IMR-90 (cell line): ENCODE measurements at regions not wholly inside any gene's neighbourhood (a gene's known extent, or its start where the extent isn't known, plus 50 kb on each side); places are given as distances from the start of the nearest gene placed in this dataset.

Experiments
- ATAC-seq: fragments of 200-7000 bp; cut with Tn5 transposase; 2 replicates; pipeline ENCODE4 v1.9.1; 2020; ENCODE audit warnings: low read depth, mild to moderate bottlenecking, moderate library complexity
- BruUV-seq: library from RNA; stranded (reverse); fragments of 400-500 nt; replicated peaks from 2 replicates; lab custom pipeline; 2021; lab: Mats Ljungman, UMichigan
- CTCF ChIA-PET: fragments of 300-600 bp; formaldehyde crosslinking; extraction: SDS; loops from one replicate; lab custom pipeline; 2021; ENCODE audit warnings: antibody characterized with exemption; lab: Yijun Ruan, JAX
- POLR2A ChIA-PET: fragments of 300-600 bp; sonication (Branson Sonifier 250); formaldehyde crosslinking; loops from one replicate; lab custom pipeline; 2022; ENCODE audit warnings: antibody characterized with exemption; ENCODE audit not compliant: unreplicated experiment; lab: Charles Lee
- DNase-seq: peaks from one replicate; pipeline ENCODE4 v3.0.0; 2013
- H2AFZ ChIP-seq: replicated peaks from 2 replicates; pipeline ENCODE3; 2013; ENCODE audit warnings: low read length, mild to moderate bottlenecking; ENCODE audit not compliant: poor library complexity
- H2AK5ac ChIP-seq: 2 replicates; pipeline ENCODE4 v1.6.1; 2013; ENCODE audit warnings: low read depth, low read length, inconsistent platforms
- H2AK9ac ChIP-seq: replicated peaks from 2 replicates; pipeline ENCODE3; 2013; ENCODE audit warnings: mild to moderate bottlenecking, low read depth, low read length, moderate library complexity; ENCODE audit not compliant: poor library complexity
- H2BK120ac ChIP-seq: 2 replicates; pipeline ENCODE4 v1.6.1; 2013; ENCODE audit warnings: low read depth, low read length, inconsistent platforms
- H2BK15ac ChIP-seq: 3 replicates; pipeline ENCODE4 v1.6.1; 2013; ENCODE audit warnings: low read depth, low read length, inconsistent platforms
- H2BK20ac ChIP-seq: 2 replicates; pipeline ENCODE4 v1.6.1; 2013; ENCODE audit warnings: low read depth, mild to moderate bottlenecking, inconsistent platforms, low read length, moderate library complexity
- H2BK5ac ChIP-seq: 2 replicates; pipeline ENCODE4 v1.6.1; 2013; ENCODE audit warnings: mild to moderate bottlenecking, low read depth, low read length, inconsistent platforms; ENCODE audit not compliant: poor library complexity, severe bottlenecking
- H3K14ac ChIP-seq: replicated peaks from 2 replicates; pipeline ENCODE4 v1.6.1; 2013; ENCODE audit warnings: low read depth, low read length, inconsistent platforms
- H3K18ac ChIP-seq: 2 replicates; pipeline ENCODE4 v1.6.1; 2013; ENCODE audit warnings: low read depth, low read length, control low read depth
- H3K23ac ChIP-seq: 2 replicates; pipeline ENCODE4 v1.6.1; 2013; ENCODE audit warnings: low read depth, low read length, inconsistent platforms
- H3K27ac ChIP-seq: 2 replicates; pipeline ENCODE4 v1.5.1; 2013; ENCODE audit warnings: mild to moderate bottlenecking, control low read depth, low read length; ENCODE audit not compliant: insufficient read depth
- H3K27me3 ChIP-seq: 2 replicates; pipeline ENCODE4 v1.6.1; 2013; ENCODE audit warnings: low read length; ENCODE audit not compliant: control insufficient read depth, insufficient read depth
- H3K36me3 ChIP-seq: 2 replicates; pipeline ENCODE4 v1.6.1; 2013; ENCODE audit warnings: low read length, mixed read lengths; ENCODE audit not compliant: control insufficient read depth, insufficient read depth
- H3K4ac ChIP-seq: 2 replicates; pipeline ENCODE4 v1.6.1; 2013; ENCODE audit warnings: low read depth, low read length, inconsistent platforms
- H3K4me1 ChIP-seq: 2 replicates; pipeline ENCODE4 v1.6.1; 2013; ENCODE audit warnings: low read length, mixed read lengths; ENCODE audit not compliant: control insufficient read depth, insufficient read depth
- H3K4me2 ChIP-seq: 2 replicates; pipeline ENCODE4 v1.6.1; 2013; ENCODE audit warnings: low read depth, mild to moderate bottlenecking, control low read depth, low read length, moderate library complexity
- H3K4me3 ChIP-seq: 2 replicates; pipeline ENCODE4 v1.5.1; 2013; ENCODE audit warnings: low read depth, mild to moderate bottlenecking, control low read depth, low read length, moderate library complexity; ENCODE audit not compliant: insufficient read depth
- H3K56ac ChIP-seq: 2 replicates; pipeline ENCODE4 v1.6.1; 2013; ENCODE audit warnings: low read length, inconsistent platforms; ENCODE audit not compliant: insufficient read depth; ENCODE audit errors: extremely low read depth
- H3K79me1 ChIP-seq, 2 experiments: 2 replicates each; pipeline ENCODE4 v1.6.1; 2013; ENCODE audit warnings: low read length in 2 of 2, inconsistent platforms in 1 of 2, low read depth in 1 of 2
- H3K9ac ChIP-seq: 2 replicates; pipeline ENCODE4 v1.6.1; 2013; ENCODE audit warnings: low read depth, low read length, control low read depth
- H3K9me1 ChIP-seq: 2 replicates; pipeline ENCODE4 v1.6.1; 2013; ENCODE audit warnings: low read length, inconsistent platforms; ENCODE audit not compliant: insufficient read depth
- H3K9me3 ChIP-seq: 2 replicates; pipeline ENCODE4 v1.6.1; 2013; ENCODE audit warnings: low read length; ENCODE audit not compliant: control insufficient read depth, insufficient read depth
- H4K20me1 ChIP-seq: 2 replicates; pipeline ENCODE4 v1.6.1; 2013; ENCODE audit warnings: low read length, inconsistent platforms; ENCODE audit not compliant: insufficient read depth
- H4K5ac ChIP-seq: 2 replicates; pipeline ENCODE4 v1.6.1; 2013; ENCODE audit warnings: mild to moderate bottlenecking, low read depth, low read length, control low read depth
- H4K8ac ChIP-seq, 2 experiments: 2 replicates each; pipeline ENCODE4 v1.6.1; 2013; ENCODE audit warnings: low read depth in 2 of 2, low read length in 2 of 2, control low read depth in 1 of 2, inconsistent platforms in 1 of 2
- H4K91ac ChIP-seq: 2 replicates; pipeline ENCODE4 v1.6.1; 2013; ENCODE audit warnings: low read depth, low read length, inconsistent platforms; ENCODE audit not compliant: insufficient read depth
- CEBPB ChIP-seq: IDR thresholded peaks from 2 replicates; pipeline ENCODE4 v1.6.1; 2012; ENCODE audit warnings: low read depth, low read length, improper control_type of control experiment
- MXI1 ChIP-seq: IDR thresholded peaks from 2 replicates; pipeline ENCODE4 v1.6.1; 2012; ENCODE audit warnings: low read depth, mild to moderate bottlenecking, low read length, moderate library complexity, borderline replicate concordance
- POLR2A ChIP-seq: IDR thresholded peaks from 2 replicates; pipeline ENCODE4 v1.6.1; 2012; ENCODE audit warnings: mild to moderate bottlenecking, low read depth, low read length
- RAD21 ChIP-seq: IDR thresholded peaks from 2 replicates; pipeline ENCODE4 v1.6.1; 2012; ENCODE audit warnings: low read length, improper control_type of control experiment
- RCOR1 ChIP-seq: IDR thresholded peaks from 2 replicates; pipeline ENCODE4 v1.6.1; 2012; ENCODE audit warnings: mild to moderate bottlenecking, low read length, improper control_type of control experiment; ENCODE audit not compliant: insufficient replicate concordance
- WGBS, 2 experiments: methylation state at CpG; one replicate each; pipeline versions ENCODE4 v1.1.5 to v1.1.7; 2013; ENCODE audit warnings: missing lambda C conversion rate in 2 of 2; ENCODE audit not compliant: insufficient read length in 1 of 2; ENCODE audit errors: extremely low coverage in 2 of 2; 5-methylcytosine and 5-hydroxymethylcytosine counted together
- dilution Hi-C: fragments of 300-500 bp; cut with HindIII; formaldehyde crosslinking; loops from one replicate; pipeline ENCODE4 v1.14.3; 2018; ENCODE audit warnings: low sequenced_read_pairs; ENCODE audit not compliant: unreplicated experiment
- in situ Hi-C: fragments of 300-500 bp; cut with MboI; formaldehyde crosslinking; loops from 3 replicates; pipeline ENCODE4 v1.14.3; 2019; ENCODE audit warnings: low sequenced_read_pairs, inconsistent platforms, mixed read lengths
- intact Hi-C: fragments of 100-400 bp; cut with micrococcal nuclease; formaldehyde crosslinking; loops from 2 replicates; pipeline ENCODE4 v1.10.0; 2022

DNA sequence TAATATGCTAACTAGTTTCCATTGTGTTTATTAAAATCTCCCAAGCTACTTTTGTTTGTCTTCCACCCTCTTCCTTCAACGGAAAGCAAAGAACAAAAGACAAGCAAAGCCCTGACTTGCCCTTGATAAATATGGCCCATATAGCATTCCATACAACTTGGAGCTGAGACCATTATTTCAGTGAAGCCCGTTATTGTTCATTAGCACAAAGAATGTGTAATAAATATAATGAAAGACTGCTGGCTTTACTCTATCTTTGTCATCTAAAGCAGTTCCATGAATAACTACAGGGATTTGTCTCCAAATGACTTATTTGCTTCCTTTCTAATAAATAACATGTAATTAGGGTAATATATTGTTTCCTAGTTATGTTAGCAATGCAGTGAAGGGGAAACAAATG is 270.7 kb upstream of the TLE4 start:
- Histone ChIP-seq H3K56ac (no peak overlapping the region), H2AK9ac (no peak overlapping the region), H3K79me1 (no peaks in the 10 kb centered on the region), H3K4me1 (no peaks in the 10 kb centered on the region), H2BK120ac (no peak overlapping the region), H2AFZ (no peak overlapping the region), H4K8ac (no peak overlapping the region), H2BK20ac (no peak overlapping the region), H3K36me3 (no peaks in the 10 kb centered on the region), H3K4me3 (no peak overlapping the region), H3K27me3 (peaks cover 5% of the 10 kb centered on the region; the same call in 1 of the 2 replicates), H2BK5ac (no peak overlapping the region), H2BK15ac (no peak overlapping the region), H4K5ac (no peak overlapping the region), H3K9me3 (no peaks in the 10 kb centered on the region), H3K9ac (no peak overlapping the region), H3K9me1 (no peaks in the 10 kb centered on the region), H4K20me1 (no peaks in the 10 kb centered on the region), H3K27ac (no peak overlapping the region), H3K14ac (no peak overlapping the region), H3K18ac (no peak overlapping the region), H3K4ac (no peak overlapping the region), H4K91ac (no peak overlapping the region), H3K4me2 (no peak overlapping the region), H2AK5ac (no peak overlapping the region), H3K23ac (no peak overlapping the region)
- DNase-seq, result no peak
- in situ Hi-C loops (no loop called here), intact Hi-C loops (no loop called here), dilution Hi-C loops (no loop called here)
- WGBS, 2 experiments, result no CpG with 5 or more reads among the region's 2 CpGs
- no TSS peak for BruUV-seq
- ChIA-PET CTCF (interaction anchor here (0.5 kb wide), 1 partner anchor 468 kb away, joined by 3 read pairs; no protein-coding TSS in a partner anchor), POLR2A (no interaction called here)
- ATAC-seq, result no peak
- TF ChIP-seq MXI1 (no peak), RCOR1 (no peak), POLR2A (no peak), RAD21 (no peak), CEBPB (no peak)
